ENCODE measurements at regions not wholly inside any gene's neighbourhood (a gene's known extent, or its start where the extent isn't known, plus 50 kb on each side); places are given as distances from the start of the nearest gene placed in this dataset.

DNA sequence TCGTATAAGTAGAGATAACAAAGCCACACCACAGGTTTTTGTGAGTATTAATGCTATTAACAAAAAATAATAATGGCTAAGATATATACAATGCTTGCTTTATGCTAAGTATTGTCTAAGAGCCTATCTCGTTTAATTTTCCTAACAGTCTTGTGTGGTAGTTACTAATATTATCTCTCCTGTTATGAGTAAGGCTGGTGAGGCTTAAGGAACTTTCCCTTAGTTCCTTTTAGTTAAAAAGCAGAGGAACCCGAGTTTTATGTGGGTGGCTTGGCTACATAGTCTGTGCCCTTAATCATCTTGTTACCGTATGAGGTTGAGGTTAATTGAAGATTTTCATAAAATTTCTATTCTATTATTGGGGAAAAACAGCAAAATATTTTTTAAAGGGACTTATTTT lies 218.4 kb downstream of the SOX2 start:
- no peak for TF ChIP-seq FOXM1 (IDR thresholded peaks at IDR 0.05; ENCODE audit: low read depth)
- TF ChIP-seq SIN3A (IDR thresholded peaks at IDR 0.05; ENCODE audit: borderline replicate concordance, low read depth, low read length) = no peak
- no peak for TF ChIP-seq CTCF (IDR thresholded peaks at IDR 0.05)
- no peak for TF ChIP-seq YY1 (IDR thresholded peaks at IDR 0.05; ENCODE audit: low read depth)
- TF ChIP-seq, protein P1, sequence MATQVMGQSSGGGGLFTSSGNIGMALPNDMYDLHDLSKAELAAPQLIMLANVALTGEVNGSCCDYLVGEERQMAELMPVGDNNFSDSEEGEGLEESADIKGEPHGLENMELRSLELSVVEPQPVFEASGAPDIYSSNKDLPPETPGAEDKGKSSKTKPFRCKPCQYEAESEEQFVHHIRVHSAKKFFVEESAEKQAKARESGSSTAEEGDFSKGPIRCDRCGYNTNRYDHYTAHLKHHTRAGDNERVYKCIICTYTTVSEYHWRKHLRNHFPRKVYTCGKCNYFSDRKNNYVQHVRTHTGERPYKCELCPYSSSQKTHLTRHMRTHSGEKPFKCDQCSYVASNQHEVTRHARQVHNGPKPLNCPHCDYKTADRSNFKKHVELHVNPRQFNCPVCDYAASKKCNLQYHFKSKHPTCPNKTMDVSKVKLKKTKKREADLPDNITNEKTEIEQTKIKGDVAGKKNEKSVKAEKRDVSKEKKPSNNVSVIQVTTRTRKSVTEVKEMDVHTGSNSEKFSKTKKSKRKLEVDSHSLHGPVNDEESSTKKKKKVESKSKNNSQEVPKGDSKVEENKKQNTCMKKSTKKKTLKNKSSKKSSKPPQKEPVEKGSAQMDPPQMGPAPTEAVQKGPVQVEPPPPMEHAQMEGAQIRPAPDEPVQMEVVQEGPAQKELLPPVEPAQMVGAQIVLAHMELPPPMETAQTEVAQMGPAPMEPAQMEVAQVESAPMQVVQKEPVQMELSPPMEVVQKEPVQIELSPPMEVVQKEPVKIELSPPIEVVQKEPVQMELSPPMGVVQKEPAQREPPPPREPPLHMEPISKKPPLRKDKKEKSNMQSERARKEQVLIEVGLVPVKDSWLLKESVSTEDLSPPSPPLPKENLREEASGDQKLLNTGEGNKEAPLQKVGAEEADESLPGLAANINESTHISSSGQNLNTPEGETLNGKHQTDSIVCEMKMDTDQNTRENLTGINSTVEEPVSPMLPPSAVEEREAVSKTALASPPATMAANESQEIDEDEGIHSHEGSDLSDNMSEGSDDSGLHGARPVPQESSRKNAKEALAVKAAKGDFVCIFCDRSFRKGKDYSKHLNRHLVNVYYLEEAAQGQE (IDR thresholded peaks at IDR 0.05; ENCODE audit: low read depth, low read length) = no peak
- no peak for TF ChIP-seq RCOR1 (IDR thresholded peaks at IDR 0.05; ENCODE audit: low read length)

Data from SK-N-SH (cell line).